ENCODE measurements at regions not wholly inside any gene's neighbourhood (a gene's known extent, or its start where the extent isn't known, plus 50 kb on each side); places are given as distances from the start of the nearest gene placed in this dataset.

- H3K27me3 ChIP-seq (ENCODE audit: control insufficient read depth in 1 of 2, insufficient read depth in 2 of 2, low read length in 2 of 2), result no peaks in the 10 kb centered on the region
- ChIA-PET POLR2A (no interaction called here), CTCF (ENCODE audit: low intra/inter-chr PET ratio, low total read pairs) (no interaction called here)
- H4K20me1 ChIP-seq (ENCODE audit: insufficient read depth, low read length), result no peaks in the 10 kb centered on the region
- in situ Hi-C loops (cut with HindIII; ENCODE audit: extremely low pct_ligation_motif_present, low pct_unique_long_range_greater_than_20kb), result no loop called here
- no peaks in the 10 kb centered on the region for H3K79me2 ChIP-seq (ENCODE audit: insufficient read depth, low read length)
- no peak for TF ChIP-seq ZNF761 (CRISPR knock-in tag; conservative IDR thresholded peaks at IDR 0.05)
- TF ChIP-seq GPBP1L1 (CRISPR knock-in tag; IDR thresholded peaks at IDR 0.05), result no peak
- no peak for TF ChIP-seq ELF4 (CRISPR knock-in tag; IDR thresholded peaks at IDR 0.05; ENCODE audit: borderline replicate concordance)
- peaks cover 75% of the 10 kb centered on the region for H3K9me3 ChIP-seq (ENCODE audit: low read length)
- H2AFZ ChIP-seq (ENCODE audit: low read length), result no peak overlapping the region
- no peak for FAIRE-seq
- DNase-seq (ENCODE audit: low spot score), result no peak
- no peak overlapping the region for H3K27ac ChIP-seq (ENCODE audit: extremely low read length, insufficient read depth, low read length)
- BruUV-seq (replicated peaks), result no TSS peak
- H3K36me3 ChIP-seq (replicated peaks in 1 of 2; ENCODE audit: control insufficient read depth in 1 of 2, insufficient read depth in 2 of 2, low read length in 2 of 2), result no peaks in the 10 kb centered on the region
- no peak overlapping the region for H3K4me3 ChIP-seq (replicated peaks in 1 of 3; ENCODE audit: insufficient read depth in 1 of 3, low read depth in 2 of 3, low read length in 3 of 3)
- H3K9ac ChIP-seq (ENCODE audit: insufficient read depth, low read depth, low read length), result no peak overlapping the region
- no peak for ATAC-seq
- intact Hi-C loops (cut with micrococcal nuclease; ENCODE audit: unreplicated experiment), result no loop called here
- H3K4me2 ChIP-seq (ENCODE audit: low read depth, low read length), result no peak overlapping the region
- no peaks in the 10 kb centered on the region for H3K4me1 ChIP-seq (ENCODE audit: insufficient read depth, low read length)
Measured at GRCh38 chr14:62357362-62357761, 595.1 kb downstream of the SNAPC1 start.

GRCh38 chr14:62364161-62364560 lies 601.9 kb downstream of the SNAPC1 start:
- in situ Hi-C loops (cut with HindIII; ENCODE audit: extremely low pct_ligation_motif_present, low pct_unique_long_range_greater_than_20kb), result no loop called here
- TF ChIP-seq ZNF547 (CRISPR knock-in tag; IDR thresholded peaks at IDR 0.05) (no peak), ZNF784 (CRISPR knock-in tag; IDR thresholded peaks at IDR 0.05; ENCODE audit: borderline replicate concordance) (no peak), JUN (CRISPR knock-in tag; IDR thresholded peaks at IDR 0.05) (no peak), ZSCAN20 (CRISPR knock-in tag; IDR thresholded peaks at IDR 0.05; ENCODE audit: borderline replicate concordance) (no peak), ZNF747 (CRISPR knock-in tag; IDR thresholded peaks at IDR 0.05; ENCODE audit: borderline replicate concordance) (no peak), ZNF263 (CRISPR knock-in tag; IDR thresholded peaks at IDR 0.05) (no peak), ZNF782 (CRISPR knock-in tag; IDR thresholded peaks at IDR 0.05; ENCODE audit: borderline replicate concordance) (no peak)
- TF ChIP-seq, protein P1, sequence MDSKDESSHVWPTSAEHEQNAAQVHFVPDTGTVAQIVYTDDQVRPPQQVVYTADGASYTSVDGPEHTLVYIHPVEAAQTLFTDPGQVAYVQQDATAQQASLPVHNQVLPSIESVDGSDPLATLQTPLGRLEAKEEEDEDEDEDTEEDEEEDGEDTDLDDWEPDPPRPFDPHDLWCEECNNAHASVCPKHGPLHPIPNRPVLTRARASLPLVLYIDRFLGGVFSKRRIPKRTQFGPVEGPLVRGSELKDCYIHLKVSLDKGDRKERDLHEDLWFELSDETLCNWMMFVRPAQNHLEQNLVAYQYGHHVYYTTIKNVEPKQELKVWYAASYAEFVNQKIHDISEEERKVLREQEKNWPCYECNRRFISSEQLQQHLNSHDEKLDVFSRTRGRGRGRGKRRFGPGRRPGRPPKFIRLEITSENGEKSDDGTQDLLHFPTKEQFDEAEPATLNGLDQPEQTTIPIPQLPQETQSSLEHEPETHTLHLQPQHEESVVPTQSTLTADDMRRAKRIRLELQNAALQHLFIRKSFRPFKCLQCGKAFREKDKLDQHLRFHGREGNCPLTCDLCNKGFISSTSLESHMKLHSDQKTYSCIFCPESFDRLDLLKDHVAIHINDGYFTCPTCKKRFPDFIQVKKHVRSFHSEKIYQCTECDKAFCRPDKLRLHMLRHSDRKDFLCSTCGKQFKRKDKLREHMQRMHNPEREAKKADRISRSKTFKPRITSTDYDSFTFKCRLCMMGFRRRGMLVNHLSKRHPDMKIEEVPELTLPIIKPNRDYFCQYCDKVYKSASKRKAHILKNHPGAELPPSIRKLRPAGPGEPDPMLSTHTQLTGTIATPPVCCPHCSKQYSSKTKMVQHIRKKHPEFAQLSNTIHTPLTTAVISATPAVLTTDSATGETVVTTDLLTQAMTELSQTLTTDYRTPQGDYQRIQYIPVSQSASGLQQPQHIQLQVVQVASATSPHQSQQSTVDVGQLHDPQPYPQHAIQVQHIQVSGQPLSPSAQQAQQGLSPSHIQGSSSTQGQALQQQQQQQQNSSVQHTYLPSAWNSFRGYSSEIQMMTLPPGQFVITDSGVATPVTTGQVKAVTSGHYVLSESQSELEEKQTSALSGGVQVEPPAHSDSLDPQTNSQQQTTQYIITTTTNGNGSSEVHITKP (CRISPR knock-in tag; IDR thresholded peaks at IDR 0.05; ENCODE audit: low read depth), result no peak
- TF ChIP-seq, protein P2, sequence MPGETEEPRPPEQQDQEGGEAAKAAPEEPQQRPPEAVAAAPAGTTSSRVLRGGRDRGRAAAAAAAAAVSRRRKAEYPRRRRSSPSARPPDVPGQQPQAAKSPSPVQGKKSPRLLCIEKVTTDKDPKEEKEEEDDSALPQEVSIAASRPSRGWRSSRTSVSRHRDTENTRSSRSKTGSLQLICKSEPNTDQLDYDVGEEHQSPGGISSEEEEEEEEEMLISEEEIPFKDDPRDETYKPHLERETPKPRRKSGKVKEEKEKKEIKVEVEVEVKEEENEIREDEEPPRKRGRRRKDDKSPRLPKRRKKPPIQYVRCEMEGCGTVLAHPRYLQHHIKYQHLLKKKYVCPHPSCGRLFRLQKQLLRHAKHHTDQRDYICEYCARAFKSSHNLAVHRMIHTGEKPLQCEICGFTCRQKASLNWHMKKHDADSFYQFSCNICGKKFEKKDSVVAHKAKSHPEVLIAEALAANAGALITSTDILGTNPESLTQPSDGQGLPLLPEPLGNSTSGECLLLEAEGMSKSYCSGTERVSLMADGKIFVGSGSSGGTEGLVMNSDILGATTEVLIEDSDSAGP (CRISPR knock-in tag; IDR thresholded peaks at IDR 0.05; ENCODE audit: borderline replicate concordance), result no peak

More at GRCh38 chr14:62364161-62364560, 601.9 kb downstream of the SNAPC1 start:
- no peaks in the 10 kb centered on the region for H3K79me2 ChIP-seq (ENCODE audit: insufficient read depth, low read length)
- DNase-seq (ENCODE audit: low spot score) (no peak), ATAC-seq (no peak), FAIRE-seq (no peak)
- no peak overlapping the region for H3K9ac ChIP-seq (ENCODE audit: insufficient read depth, low read depth, low read length)
- H3K4me3 ChIP-seq (replicated peaks in 1 of 3; ENCODE audit: insufficient read depth in 1 of 3, low read depth in 2 of 3, low read length in 3 of 3), result no peak overlapping the region
- intact Hi-C loops (cut with micrococcal nuclease; ENCODE audit: unreplicated experiment), result no loop called here
- H3K27me3 ChIP-seq (ENCODE audit: control insufficient read depth in 1 of 2, insufficient read depth in 2 of 2, low read length in 2 of 2), result no peaks in the 10 kb centered on the region
- no peaks in the 10 kb centered on the region for H3K4me1 ChIP-seq (ENCODE audit: insufficient read depth, low read length)
- no peaks in the 10 kb centered on the region for H4K20me1 ChIP-seq (ENCODE audit: insufficient read depth, low read length)
- peaks cover 50% of the 10 kb centered on the region for H3K9me3 ChIP-seq (ENCODE audit: low read length)
- no peak overlapping the region for H3K27ac ChIP-seq (ENCODE audit: extremely low read length, insufficient read depth, low read length)
- 0% methylated on average over 2 of the region's 2 CpGs for WGBS (ENCODE audit: low lambda C conversion rate)
- BruUV-seq (replicated peaks), result no TSS peak
- POLR2A ChIA-PET, result no interaction called here
- no peak overlapping the region for H3K4me2 ChIP-seq (ENCODE audit: low read depth, low read length)
- H2AFZ ChIP-seq (ENCODE audit: low read length), result no peak overlapping the region
- CTCF ChIA-PET (ENCODE audit: low intra/inter-chr PET ratio, low total read pairs), result no interaction called here
- no peaks in the 10 kb centered on the region for H3K36me3 ChIP-seq (replicated peaks in 1 of 2; ENCODE audit: control insufficient read depth in 1 of 2, insufficient read depth in 2 of 2, low read length in 2 of 2)

Measured in HepG2 (cell line).